ENCODE measurements at regions not wholly inside any gene's neighbourhood (a gene's known extent, or its start where the extent isn't known, plus 50 kb on each side); places are given as distances from the start of the nearest gene placed in this dataset.

GRCh38 chr18:22674272-22674671 lies 256.6 kb upstream of the CTAGE1 start:
- DNase-seq (ENCODE audit: low spot score), result no peak

- DNase-seq (ENCODE audit: low spot score), result no peak
These were observed 257.3 kb upstream of the CTAGE1 start for GRCh38 chr18:22675006-22675405.

DNA sequence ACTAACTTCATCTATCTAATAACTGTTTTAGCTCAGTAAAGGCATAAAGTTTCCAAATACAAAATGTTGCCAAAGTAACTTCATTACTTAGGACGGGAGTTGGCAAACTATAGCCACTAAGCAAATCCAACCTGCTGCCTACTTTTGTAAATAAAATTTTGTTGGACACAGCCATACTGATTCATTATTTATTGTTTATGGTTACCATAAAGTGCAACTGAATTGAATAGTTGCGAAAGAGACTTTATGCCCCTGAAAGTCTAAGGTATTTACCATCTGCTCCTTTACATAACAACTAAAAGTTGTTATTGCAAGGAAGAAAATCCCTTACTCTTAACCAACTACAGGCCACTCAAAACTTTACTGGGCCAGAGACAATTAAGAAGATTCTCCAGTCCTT lies 256.7 kb upstream of the RBBP8 start:
- DNase-seq (ENCODE audit: low spot score), result no peak

DNA sequence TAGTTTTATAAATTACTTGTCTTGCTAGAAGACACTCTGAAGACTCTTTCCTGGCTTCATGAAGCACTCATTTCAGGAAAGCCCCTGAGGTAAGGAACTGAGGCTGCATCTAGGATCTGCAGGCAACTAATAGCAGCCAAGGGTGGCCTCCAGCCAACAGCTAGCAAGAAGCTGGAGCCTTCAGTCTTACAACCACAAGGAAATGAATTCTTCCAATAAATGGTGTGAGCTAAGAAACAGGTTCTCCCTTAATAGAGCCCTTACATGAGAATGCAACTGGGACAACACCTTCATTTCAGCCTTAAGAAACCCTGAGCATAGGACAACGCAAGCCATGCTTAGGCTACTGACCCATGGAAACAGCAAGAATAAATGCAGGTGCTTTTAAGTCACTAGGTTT lies 254.6 kb upstream of the RBBP8 start:
- DNase-seq (ENCODE audit: low spot score), result no peak

DNA sequence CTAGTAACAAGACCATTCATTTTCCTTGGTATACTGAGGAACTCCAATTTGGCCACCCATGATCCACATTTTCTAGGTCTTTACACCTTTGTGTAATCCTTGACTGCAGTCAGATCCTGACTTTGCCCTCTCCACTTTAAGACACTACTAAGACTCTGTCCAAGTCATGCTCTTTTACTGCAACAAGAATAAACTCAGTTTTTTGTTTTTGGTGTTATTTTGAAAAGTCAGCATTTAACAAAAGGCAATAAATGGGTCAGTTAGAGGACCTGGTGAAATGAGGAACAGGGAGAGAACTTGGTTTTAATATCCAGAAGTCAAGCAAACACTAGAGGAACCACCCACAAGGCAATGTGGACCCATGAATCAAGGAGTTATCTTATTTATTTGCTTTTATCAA lies 252.2 kb upstream of the RBBP8 start:
- no peak for DNase-seq (ENCODE audit: low spot score)

GRCh38 chr18:22681908-22682307 lies 251.2 kb upstream of the RBBP8 start:
- no peak for DNase-seq (ENCODE audit: low spot score)

DNA sequence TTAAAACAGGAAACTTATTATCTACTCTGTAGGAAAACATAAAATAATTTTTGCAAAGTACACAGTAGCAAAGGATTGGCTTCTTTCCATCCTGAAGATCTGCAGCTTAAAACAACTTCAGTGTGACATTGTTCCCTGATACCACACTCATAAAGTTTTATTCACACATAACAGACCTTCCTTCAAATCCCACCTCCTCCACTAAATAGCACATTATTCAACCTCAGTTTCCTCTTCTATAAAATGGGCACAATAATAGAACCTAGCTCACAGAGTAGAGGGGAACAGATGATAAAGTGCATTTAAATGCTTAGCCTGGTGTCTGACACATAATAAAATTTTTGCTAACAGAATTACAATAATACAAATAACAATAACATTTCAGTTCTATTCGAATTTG lies 250.4 kb upstream of the RBBP8 start:
- DNase-seq (ENCODE audit: low spot score), result no peak

- DNase-seq (ENCODE audit: low spot score), result no peak
These were observed 249.9 kb upstream of the RBBP8 start for GRCh38 chr18:22683196-22683676.

GRCh38 chr18:22683786-22684185 lies 249.3 kb upstream of the RBBP8 start:
- DNase-seq (ENCODE audit: low spot score), result no peak

DNA sequence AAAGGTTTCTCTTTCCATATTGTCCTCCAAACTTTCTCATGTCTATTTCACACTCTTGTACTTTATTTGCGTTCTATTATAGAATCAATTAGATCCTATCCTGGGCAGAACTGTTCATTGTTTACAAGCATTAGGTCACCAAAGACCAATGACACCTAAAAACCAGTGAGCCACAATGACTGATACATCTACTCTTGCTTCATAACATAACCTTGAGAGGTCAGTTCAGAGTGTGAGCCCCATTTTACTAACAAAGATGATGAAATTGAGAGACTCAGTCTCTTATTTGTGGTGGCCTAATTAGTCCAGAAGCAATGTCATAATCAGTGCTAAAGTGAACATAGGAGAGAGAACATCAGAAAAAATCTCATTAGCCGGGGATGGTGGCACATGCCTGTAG lies 248.9 kb upstream of the RBBP8 start:
- DNase-seq (ENCODE audit: low spot score), result no peak

DNA sequence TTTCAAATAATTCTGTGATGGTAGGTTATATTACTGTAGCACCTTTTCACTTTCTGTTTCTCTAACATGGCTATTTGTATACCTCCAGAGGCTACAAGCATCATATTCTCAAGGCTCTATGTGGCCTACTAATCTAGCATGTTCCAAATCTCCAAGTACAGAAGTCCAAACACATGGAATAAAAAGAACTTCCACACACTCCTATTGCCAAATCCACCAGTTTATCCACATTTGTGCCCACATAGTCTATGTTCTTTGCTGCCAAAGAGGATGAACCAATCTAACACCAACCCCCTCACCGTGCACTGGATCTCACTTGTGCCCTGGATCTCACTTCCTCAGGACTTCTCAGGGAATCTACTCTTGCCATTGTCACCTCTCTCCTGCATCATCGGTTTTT lies 247.3 kb upstream of the RBBP8 start:
- DNase-seq (ENCODE audit: low spot score), result no peak

DNA sequence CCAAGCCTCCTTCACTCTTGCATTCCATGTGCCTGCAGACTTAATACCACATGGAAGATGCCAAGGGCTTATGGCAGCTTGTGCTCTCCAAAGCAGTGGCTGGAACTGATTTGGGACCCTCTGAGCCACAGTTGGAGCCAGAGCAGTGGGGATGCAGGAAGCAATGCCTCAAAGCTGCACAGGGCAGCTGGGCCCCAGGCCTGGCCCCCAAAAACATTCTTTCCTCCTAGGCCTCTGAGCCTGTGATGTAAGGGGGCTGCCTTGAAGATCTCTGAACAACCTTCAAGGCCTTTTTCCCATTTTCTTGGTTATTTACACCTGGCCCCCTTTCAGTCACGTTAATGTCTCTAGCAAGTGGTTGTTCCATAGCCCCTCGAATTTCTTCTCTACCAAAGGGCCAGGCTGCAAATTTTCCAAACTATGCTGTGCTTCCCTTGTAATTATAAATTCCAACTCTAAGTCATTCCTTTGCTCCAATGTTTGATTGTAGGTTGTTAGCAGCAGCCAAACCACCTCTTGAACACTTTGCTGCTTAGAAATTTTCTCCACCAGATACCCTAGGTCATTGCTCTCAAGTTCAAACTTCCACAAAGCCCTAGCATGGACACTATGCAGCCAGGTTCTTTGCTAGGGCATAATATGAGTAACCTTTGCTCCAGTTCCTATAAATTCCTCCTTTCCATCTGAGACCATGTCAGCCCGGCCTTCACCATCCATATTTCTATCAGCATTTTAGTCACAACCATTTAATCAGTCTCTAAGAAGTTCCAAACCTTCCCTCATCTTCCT lies 245.0 kb upstream of the RBBP8 start:
- DNase-seq (ENCODE audit: low spot score), result no peak

- no peak for DNase-seq (ENCODE audit: low spot score)
These were observed 244.1 kb upstream of the RBBP8 start for GRCh38 chr18:22688877-22689496.

- no peak for DNase-seq (ENCODE audit: low spot score)
These were observed 243.4 kb upstream of the RBBP8 start for GRCh38 chr18:22689712-22690111.

- no peak for DNase-seq (ENCODE audit: low spot score)
These were observed 242.6 kb upstream of the RBBP8 start for GRCh38 chr18:22690556-22690955.

- no peak for DNase-seq (ENCODE audit: low spot score)
These were observed 241.0 kb upstream of the RBBP8 start for GRCh38 chr18:22691946-22692710.

GRCh38 chr18:22694954-22695353 lies 238.2 kb upstream of the RBBP8 start:
- DNase-seq (ENCODE audit: low spot score), result no peak

DNA sequence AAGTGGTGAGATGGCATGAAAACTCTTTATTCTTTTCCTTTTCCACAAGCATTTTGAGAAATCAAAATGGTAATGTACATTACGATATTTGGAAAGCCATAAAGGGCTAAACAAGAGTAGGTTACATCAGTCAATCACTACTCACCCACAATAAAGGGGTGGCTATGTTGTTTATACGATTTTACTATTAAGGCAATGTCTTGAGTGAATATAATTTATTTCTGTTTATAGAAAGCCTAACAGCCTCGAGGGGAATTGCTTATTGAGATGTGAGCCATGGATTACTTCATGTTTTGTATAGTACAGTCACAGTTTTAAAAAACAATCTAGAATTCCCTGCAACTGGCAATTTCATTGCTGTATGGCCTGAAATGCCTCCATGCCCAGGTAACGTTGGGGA lies 237.5 kb upstream of the RBBP8 start:
- DNase-seq (ENCODE audit: low spot score), result no peak

GRCh38 chr18:22697561-22697960 lies 235.6 kb upstream of the RBBP8 start:
- DNase-seq (ENCODE audit: low spot score), result no peak

- no peak for DNase-seq (ENCODE audit: low spot score)
These were observed 234.4 kb upstream of the RBBP8 start for GRCh38 chr18:22698711-22699110.

GRCh38 chr18:22699629-22700028 lies 233.5 kb upstream of the RBBP8 start:
- no peak for DNase-seq (ENCODE audit: low spot score)

GRCh38 chr18:22700920-22701319 lies 232.2 kb upstream of the RBBP8 start:
- no peak for DNase-seq (ENCODE audit: low spot score)

DNA sequence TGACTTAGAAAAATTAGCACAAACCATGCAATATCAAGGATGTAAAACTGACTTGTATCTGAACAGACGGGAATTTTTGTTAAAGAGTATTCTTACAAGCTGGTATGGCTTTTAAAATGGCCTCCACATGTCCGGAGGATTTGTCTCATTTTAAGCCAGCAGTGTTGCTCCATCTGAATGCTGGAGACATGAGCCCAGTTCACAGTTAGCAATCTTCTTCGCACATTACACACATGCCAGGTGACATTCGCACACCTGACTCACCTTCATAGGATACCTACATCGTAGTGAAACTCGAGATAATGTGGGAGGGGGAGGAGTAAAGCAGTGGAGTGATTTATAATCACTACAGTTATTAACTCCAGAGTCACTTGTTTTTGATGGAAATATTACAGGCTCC lies 231.8 kb upstream of the RBBP8 start:
- no peak for DNase-seq (ENCODE audit: low spot score)

All from putamen (tissue), 1 donor.